ENCODE measurements at regions not wholly inside any gene's neighbourhood (a gene's known extent, or its start where the extent isn't known, plus 50 kb on each side); places are given as distances from the start of the nearest gene placed in this dataset.

- WGBS, 2 experiments (ENCODE audit: insufficient coverage in 2 of 2), result 80% methylated on average over 1 of the region's 6 CpGs; no CpG with 5 or more reads in 1 of the 2 experiments
- no peaks in the 10 kb centered on the region for H3K9me3 ChIP-seq (ENCODE audit: control insufficient read depth, low read length)
- no peak overlapping the region for H3K4me3 ChIP-seq (ENCODE audit: extremely low read depth, insufficient read depth, low read length, poor library complexity, severe bottlenecking)
- H3K27ac ChIP-seq (ENCODE audit: low read depth, low read length, severe bottlenecking), result no peak overlapping the region
- H3K36me3 ChIP-seq (ENCODE audit: control insufficient read depth, insufficient read depth, low read length), result no peaks in the 10 kb centered on the region
- no peaks in the 10 kb centered on the region for H3K4me1 ChIP-seq (ENCODE audit: control insufficient read depth, insufficient read depth, low read length, poor library complexity, severe bottlenecking)
Measured at GRCh38 chr10:121250995-121251764, 347.1 kb downstream of the FGFR2 start.

DNA sequence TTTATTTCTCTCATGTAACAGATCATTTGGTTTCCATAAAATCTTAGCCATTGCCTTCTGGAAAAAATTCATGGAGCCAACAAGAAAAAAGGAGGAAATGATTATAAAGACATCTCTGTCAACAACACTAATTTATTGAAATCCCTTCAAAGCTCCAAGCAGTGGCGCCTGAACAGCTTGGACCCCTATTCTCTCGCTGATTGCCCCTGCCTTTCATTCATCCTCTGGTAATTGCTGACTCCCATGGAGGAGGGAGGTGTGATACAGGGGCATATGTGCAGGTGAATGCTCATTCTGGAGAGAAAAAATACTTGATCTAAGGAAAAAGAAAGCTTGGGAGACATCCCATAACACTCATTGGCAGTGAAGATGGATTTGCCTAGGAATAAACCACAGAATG, 345.5 kb downstream of the FGFR2 start:
- H3K4me3 ChIP-seq (ENCODE audit: extremely low read depth, insufficient read depth, low read length, poor library complexity, severe bottlenecking), result no peak overlapping the region
- no peaks in the 10 kb centered on the region for H3K4me1 ChIP-seq (ENCODE audit: control insufficient read depth, insufficient read depth, low read length, poor library complexity, severe bottlenecking)
- H3K9me3 ChIP-seq (ENCODE audit: control insufficient read depth, low read length), result no peaks in the 10 kb centered on the region
- H3K36me3 ChIP-seq (ENCODE audit: control insufficient read depth, insufficient read depth, low read length), result no peaks in the 10 kb centered on the region
- H3K27ac ChIP-seq (ENCODE audit: low read depth, low read length, severe bottlenecking), result no peak overlapping the region
- 72% methylated on average over 2 of the region's 2 CpGs; no CpG with 5 or more reads in 1 of the 2 experiments for WGBS, 2 experiments (ENCODE audit: insufficient coverage in 2 of 2)

DNA sequence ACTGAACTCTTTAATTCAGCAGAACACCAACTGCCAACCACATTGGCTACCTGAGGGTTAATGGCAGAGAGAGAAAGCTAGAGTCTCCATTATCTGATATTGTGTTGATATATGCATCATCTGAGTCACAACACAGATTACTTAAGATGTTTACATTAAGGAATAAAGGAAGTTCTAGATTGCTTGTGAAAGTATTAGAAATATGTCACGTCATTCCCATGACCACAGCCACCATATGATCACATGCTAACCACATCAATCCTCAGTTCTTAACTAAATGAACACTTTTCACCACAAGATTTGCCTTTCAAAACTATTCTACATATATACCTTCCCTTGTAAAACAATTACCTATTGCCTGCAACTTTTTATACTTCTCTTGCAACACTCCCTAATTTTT, 337.9 kb downstream of the FGFR2 start:
- Histone ChIP-seq H3K9me3 (ENCODE audit: control insufficient read depth, low read length) (no peaks in the 10 kb centered on the region), H3K4me1 (ENCODE audit: control insufficient read depth, insufficient read depth, low read length, poor library complexity, severe bottlenecking) (peaks cover 4% of the 10 kb centered on the region), H3K27ac (ENCODE audit: low read depth, low read length, severe bottlenecking) (no peak overlapping the region), H3K36me3 (ENCODE audit: control insufficient read depth, insufficient read depth, low read length) (no peaks in the 10 kb centered on the region), H3K4me3 (ENCODE audit: extremely low read depth, insufficient read depth, low read length, poor library complexity, severe bottlenecking) (no peak overlapping the region)
- 50 to 83% methylated on average over 1 of the region's 1 CpG for WGBS, 2 experiments (ENCODE audit: insufficient coverage in 2 of 2)

GRCh38 chr10:121261665-121262064, 336.6 kb downstream of the FGFR2 start:
- Histone ChIP-seq H3K36me3 (ENCODE audit: control insufficient read depth, insufficient read depth, low read length) (no peaks in the 10 kb centered on the region), H3K27ac (ENCODE audit: low read depth, low read length, severe bottlenecking) (no peak overlapping the region), H3K4me1 (ENCODE audit: control insufficient read depth, insufficient read depth, low read length, poor library complexity, severe bottlenecking) (peaks cover 4% of the 10 kb centered on the region), H3K9me3 (ENCODE audit: control insufficient read depth, low read length) (no peaks in the 10 kb centered on the region), H3K4me3 (ENCODE audit: extremely low read depth, insufficient read depth, low read length, poor library complexity, severe bottlenecking) (no peak overlapping the region)
- 89 to 100% methylated on average over 3 of the region's 3 CpGs for WGBS, 2 experiments (ENCODE audit: insufficient coverage in 2 of 2)

DNA sequence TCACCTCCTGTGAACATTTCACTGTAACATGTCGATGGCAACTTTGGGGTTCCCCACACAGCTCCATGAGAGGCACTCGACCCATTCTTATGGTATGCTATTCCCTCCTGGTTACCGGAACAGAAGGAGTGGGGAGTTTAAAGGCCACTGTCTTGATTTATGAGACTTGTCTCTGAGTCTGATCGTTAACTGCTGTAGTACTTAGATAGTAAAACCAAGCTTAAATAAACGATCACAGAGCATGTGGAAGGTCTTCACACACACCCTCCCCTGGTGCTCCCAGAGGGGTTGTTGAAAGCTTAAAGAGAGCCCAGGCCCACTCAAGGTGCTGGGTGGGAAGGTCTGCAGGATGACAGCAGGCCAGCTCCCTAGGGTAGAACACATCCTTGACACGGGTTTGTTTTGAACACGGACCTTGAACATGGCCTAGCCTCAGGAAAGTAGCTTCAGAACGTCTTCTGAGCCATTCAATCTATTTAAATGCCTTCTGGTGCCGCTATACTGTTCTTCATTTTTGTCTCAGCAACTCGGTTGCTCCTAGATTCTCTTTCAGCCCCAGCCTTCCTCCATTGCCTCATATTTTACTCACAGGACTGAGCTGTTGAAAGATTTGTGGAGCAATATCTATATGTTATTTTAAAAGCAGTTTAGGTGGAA, 335.3 kb downstream of the FGFR2 start:
- H3K27ac ChIP-seq (ENCODE audit: low read depth, low read length, severe bottlenecking), result no peak overlapping the region
- no peaks in the 10 kb centered on the region for H3K9me3 ChIP-seq (ENCODE audit: control insufficient read depth, low read length)
- 88 to 89% methylated on average over 7 to 8 of the region's 10 CpGs for WGBS, 2 experiments (ENCODE audit: insufficient coverage in 2 of 2)

GRCh38 chr10:121263431-121263783, 334.8 kb downstream of the FGFR2 start:
- Histone ChIP-seq H3K36me3 (ENCODE audit: control insufficient read depth, insufficient read depth, low read length) (no peaks in the 10 kb centered on the region), H3K4me1 (ENCODE audit: control insufficient read depth, insufficient read depth, low read length, poor library complexity, severe bottlenecking) (peaks cover 4% of the 10 kb centered on the region), H3K4me3 (ENCODE audit: extremely low read depth, insufficient read depth, low read length, poor library complexity, severe bottlenecking) (no peak overlapping the region), H3K9me3 (ENCODE audit: control insufficient read depth, low read length) (no peaks in the 10 kb centered on the region), H3K27ac (ENCODE audit: low read depth, low read length, severe bottlenecking) (no peak overlapping the region)
- 81 to 86% methylated on average over 1 to 4 of the region's 6 CpGs for WGBS, 2 experiments (ENCODE audit: insufficient coverage in 2 of 2)

More for the DNA sequence above, 335.3 kb downstream of the FGFR2 start:
- H3K4me3 ChIP-seq (ENCODE audit: extremely low read depth, insufficient read depth, low read length, poor library complexity, severe bottlenecking), result no peak overlapping the region
- no peaks in the 10 kb centered on the region for H3K36me3 ChIP-seq (ENCODE audit: control insufficient read depth, insufficient read depth, low read length)
- peaks cover 4% of the 10 kb centered on the region for H3K4me1 ChIP-seq (ENCODE audit: control insufficient read depth, insufficient read depth, low read length, poor library complexity, severe bottlenecking)

GRCh38 chr10:121265360-121266123, 332.7 kb downstream of the FGFR2 start:
- no peaks in the 10 kb centered on the region for H3K9me3 ChIP-seq (ENCODE audit: control insufficient read depth, low read length)
- H3K4me3 ChIP-seq (ENCODE audit: extremely low read depth, insufficient read depth, low read length, poor library complexity, severe bottlenecking), result no peak overlapping the region
- H3K4me1 ChIP-seq (ENCODE audit: control insufficient read depth, insufficient read depth, low read length, poor library complexity, severe bottlenecking), result peaks cover 4% of the 10 kb centered on the region
- no peak overlapping the region for H3K27ac ChIP-seq (ENCODE audit: low read depth, low read length, severe bottlenecking)
- WGBS, 2 experiments (ENCODE audit: insufficient coverage in 2 of 2), result 79 to 85% methylated on average over 4 to 5 of the region's 6 CpGs
- H3K36me3 ChIP-seq (ENCODE audit: control insufficient read depth, insufficient read depth, low read length), result no peaks in the 10 kb centered on the region

DNA sequence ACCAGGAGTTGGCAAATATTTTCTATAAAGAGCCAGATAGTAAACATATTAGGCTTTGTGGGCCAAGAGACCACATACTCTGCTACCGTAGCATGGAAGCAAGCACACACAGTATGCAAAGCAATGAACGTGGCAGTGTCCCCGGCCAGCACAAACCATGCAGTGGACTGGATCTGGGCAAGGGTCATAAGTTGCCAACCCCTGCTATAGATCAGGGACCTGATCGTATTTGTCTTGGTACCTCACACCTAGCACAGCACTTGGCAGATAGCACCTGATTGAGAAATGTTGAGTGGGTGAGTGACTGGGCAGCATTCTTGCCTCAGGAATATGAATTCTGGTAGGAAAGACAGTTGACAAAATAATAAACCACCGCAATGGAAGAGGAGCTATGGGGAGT, 331.9 kb downstream of the FGFR2 start:
- WGBS, 2 experiments (ENCODE audit: insufficient coverage in 2 of 2), result 79 to 94% methylated on average over 4 of the region's 5 CpGs
- H3K4me1 ChIP-seq (ENCODE audit: control insufficient read depth, insufficient read depth, low read length, poor library complexity, severe bottlenecking), result peaks cover 4% of the 10 kb centered on the region

DNA sequence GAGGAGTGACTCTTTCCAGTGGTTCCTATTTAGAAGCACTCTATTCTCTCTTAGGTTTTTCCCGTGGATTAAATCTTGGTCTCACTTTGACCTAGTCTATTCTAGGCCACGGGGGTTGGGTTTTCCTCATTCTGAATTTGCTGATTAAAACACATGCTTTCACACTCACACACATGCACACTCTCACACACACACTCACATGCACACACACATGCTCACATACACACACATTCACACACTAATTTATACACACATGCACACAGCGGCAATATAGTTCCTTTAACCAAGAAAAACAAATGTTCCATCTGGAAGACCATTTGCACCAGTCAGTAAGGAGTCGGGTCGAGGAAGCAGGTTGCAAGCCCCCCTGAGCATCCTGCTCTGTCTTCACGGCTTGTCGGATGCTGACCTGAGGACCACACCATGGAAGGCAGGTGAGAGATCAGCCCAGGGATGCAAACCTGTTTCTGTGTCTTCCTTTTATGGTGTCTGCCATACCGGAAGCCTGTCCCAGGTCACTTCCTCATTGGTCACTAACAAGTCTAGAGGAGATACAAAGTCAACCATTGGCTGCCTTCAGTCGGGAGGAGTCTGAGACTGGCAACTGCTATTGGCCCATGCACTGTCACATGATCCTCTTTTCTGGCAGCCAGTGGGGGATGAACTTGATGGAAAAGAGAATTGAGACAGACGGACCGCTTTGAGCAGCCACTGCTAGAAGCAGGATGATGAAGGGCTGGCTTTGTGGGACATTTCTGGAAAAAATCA, 330.8 kb downstream of the FGFR2 start:
- peaks cover 4% of the 10 kb centered on the region for H3K4me1 ChIP-seq (ENCODE audit: control insufficient read depth, insufficient read depth, low read length, poor library complexity, severe bottlenecking)
- 93 to 95% methylated on average over 11 of the region's 11 CpGs for WGBS, 2 experiments (ENCODE audit: insufficient coverage in 2 of 2)
- H3K27ac ChIP-seq (ENCODE audit: low read depth, low read length, severe bottlenecking), result no peak overlapping the region
- no peak overlapping the region for H3K4me3 ChIP-seq (ENCODE audit: extremely low read depth, insufficient read depth, low read length, poor library complexity, severe bottlenecking)
- no peaks in the 10 kb centered on the region for H3K9me3 ChIP-seq (ENCODE audit: control insufficient read depth, low read length)
- H3K36me3 ChIP-seq (ENCODE audit: control insufficient read depth, insufficient read depth, low read length), result no peaks in the 10 kb centered on the region

More for the DNA sequence above, 331.9 kb downstream of the FGFR2 start:
- H3K36me3 ChIP-seq (ENCODE audit: control insufficient read depth, insufficient read depth, low read length), result no peaks in the 10 kb centered on the region
- no peak overlapping the region for H3K27ac ChIP-seq (ENCODE audit: low read depth, low read length, severe bottlenecking)
- no peaks in the 10 kb centered on the region for H3K9me3 ChIP-seq (ENCODE audit: control insufficient read depth, low read length)
- H3K4me3 ChIP-seq (ENCODE audit: extremely low read depth, insufficient read depth, low read length, poor library complexity, severe bottlenecking), result no peak overlapping the region

DNA sequence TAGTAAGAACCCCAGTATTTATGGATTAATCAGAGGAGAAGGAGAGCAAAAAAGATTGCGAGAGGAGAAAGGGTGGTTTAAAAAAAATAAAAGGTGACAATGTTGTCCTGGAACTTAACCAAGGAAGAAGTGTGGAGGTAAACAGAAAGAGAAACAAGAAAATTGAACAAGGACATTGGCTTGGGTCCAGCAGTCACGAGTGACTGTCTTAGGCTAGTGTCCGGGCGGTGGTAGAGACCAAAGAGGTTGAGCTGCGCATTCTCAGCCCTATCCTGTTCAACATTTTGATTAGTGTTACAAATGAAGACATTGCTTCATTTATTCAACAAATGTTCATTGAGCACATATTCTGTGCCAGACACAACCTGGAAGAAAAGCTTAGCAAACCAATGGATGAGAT, 329.9 kb downstream of the FGFR2 start:
- Histone ChIP-seq H3K9me3 (ENCODE audit: control insufficient read depth, low read length) (no peaks in the 10 kb centered on the region), H3K4me3 (ENCODE audit: extremely low read depth, insufficient read depth, low read length, poor library complexity, severe bottlenecking) (no peak overlapping the region), H3K27ac (ENCODE audit: low read depth, low read length, severe bottlenecking) (no peak overlapping the region), H3K4me1 (ENCODE audit: control insufficient read depth, insufficient read depth, low read length, poor library complexity, severe bottlenecking) (peaks cover 4% of the 10 kb centered on the region), H3K36me3 (ENCODE audit: control insufficient read depth, insufficient read depth, low read length) (no peaks in the 10 kb centered on the region)
- WGBS, 2 experiments (ENCODE audit: insufficient coverage in 2 of 2), result 98 to 99% methylated on average over 5 of the region's 5 CpGs
